Frontal cortex (tissue), 3 donors: ENCODE measurements at regions not wholly inside any gene's neighbourhood (a gene's known extent, or its start where the extent isn't known, plus 50 kb on each side); places are given as distances from the start of the nearest gene placed in this dataset.
"Not testable (repeated sequence)": the region's sequence is repeated elsewhere in the genome, so short reads cannot be mapped to it uniquely, and the experiment has no call there.

Experiments used
- DNase-seq, 2 donors: peaks; one replicate each; pipeline ENCODE4 v3.0.0; 2012; ENCODE audit warnings: low spot score in 2 of 2
- FAIRE-seq: peaks from 2 replicates; lab custom pipeline; 2012; peaks lifted over from hg19 to GRCh38; lab: Jason Lieb, UNC
- donor health status: control.
- donor health status: control.
- donor health status: control.

DNA sequence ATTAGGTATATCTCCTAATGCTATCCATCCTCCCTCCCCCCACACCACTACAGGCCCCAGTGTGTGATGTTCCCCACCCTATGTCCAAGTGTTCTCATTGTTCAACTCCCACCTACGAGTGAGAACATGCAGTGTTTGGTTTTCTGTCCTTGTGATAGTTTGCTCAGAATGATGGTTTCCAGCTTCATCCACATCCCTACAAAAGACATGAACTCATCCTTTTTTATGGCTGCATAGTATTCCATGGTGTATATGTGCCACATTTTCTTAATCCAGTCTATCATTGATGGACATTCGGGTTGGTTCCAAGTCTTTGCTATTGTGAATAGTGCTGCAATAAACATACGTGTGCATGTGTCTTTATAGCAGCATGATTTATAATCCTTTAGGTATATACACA is 53.8 kb upstream of the HIVEP2 start:
- DNase-seq, FAIRE-seq: not testable (repeated sequence)

DNA sequence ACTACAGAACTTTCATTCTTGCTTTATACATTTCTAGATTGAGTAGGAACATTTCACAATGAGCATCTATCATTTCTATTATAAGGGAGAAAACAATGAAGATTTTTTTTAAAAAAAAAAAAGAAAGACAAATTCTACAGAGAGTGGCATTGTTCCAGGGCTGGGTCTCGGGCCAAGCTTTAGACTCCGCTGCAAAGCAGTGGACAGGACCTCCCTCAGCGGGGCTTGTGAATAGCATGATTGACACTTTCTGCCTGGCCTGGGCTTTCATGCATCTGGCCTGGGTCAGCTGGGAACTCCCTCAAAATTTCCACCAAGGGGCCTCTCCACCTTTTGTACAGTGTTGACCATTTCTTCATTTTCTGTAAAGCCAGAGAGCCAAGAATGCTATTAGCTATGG is 55.8 kb upstream of the HIVEP2 start:
- DNase-seq = peak in 1 of 2 donors; percentile 14
- peak; percentile 60 for FAIRE-seq

DNA sequence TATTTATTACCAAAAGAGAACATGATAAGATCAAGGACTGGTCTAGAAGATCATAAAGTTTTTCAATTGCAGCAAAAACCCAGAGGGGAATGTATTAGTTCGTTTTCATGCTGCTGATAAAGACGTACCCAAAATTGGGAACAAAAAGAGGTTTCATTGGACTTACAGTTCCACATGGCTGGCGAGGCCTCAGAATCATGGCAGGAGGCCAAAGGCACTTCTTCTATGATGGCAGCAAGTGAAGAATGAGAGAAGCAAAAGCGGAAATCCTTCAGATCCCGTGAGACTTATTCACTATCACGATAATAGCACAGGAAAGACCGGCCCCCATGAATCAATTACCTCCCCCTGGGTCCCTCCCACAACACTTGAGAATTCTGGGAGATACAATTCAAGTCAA is 57.7 kb upstream of the HIVEP2 start:
- DNase-seq (no peak), FAIRE-seq (no peak)

DNA sequence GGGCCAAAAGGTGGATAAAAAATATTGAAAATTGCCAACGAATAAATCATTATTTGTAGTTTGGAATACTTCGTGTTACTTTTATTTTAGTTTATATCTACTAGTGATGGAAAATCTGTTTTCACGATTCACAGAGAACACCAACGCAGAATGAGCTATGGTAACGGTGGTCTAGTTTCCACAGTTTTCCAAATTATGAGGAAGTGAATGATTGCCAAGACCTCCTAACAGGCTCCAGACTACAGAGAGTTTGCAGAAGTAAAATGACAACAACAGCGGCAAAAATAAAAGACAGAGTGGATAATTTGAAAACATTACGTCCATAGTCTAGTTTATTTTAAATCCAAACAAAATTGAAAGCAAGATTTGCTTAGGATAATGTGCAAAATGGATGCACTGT is 57.0 kb upstream of the AIG1 start:
- no peak for DNase-seq
- no peak for FAIRE-seq

DNA sequence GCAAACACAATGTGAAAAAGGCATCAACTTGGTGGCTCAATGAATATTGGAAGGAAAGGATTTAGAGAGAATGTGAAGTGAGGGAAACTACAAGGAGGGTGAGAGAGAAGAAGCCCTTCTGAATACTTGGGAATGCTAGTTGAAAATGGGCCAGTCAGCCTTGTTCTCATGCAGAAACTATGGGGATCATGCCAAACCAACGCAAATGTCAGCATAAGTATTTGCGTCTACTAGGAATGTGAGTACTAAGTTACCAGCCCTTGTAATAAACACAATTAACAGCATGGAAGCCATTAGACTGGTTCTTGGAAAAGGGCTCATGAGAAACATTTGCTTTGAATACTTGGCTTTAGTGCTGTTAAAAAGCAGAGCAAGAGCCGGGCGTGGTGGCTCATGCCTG is 54.9 kb upstream of the AIG1 start:
- FAIRE-seq (no peak), DNase-seq (no peak)

DNA sequence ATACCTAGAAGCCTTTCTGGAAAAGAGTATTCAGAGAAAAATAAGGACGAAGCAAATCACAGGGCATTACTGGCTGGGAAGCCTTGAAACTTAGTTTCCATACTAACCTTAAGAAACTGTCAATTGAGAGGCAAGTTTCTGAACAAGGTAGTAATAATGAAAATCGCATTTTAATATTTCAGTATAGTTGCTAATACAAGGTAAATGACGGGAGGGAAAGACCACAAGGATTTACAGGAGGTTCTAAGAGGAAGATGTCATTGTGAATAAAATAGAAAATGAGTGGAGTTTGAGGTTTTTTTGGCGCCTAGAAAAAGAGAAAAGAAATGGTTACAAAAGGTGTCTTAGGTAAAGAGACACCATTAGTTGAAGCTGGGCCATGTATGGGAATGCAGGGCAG is 53.9 kb upstream of the AIG1 start:
- no peak for FAIRE-seq
- DNase-seq = no peak

DNA sequence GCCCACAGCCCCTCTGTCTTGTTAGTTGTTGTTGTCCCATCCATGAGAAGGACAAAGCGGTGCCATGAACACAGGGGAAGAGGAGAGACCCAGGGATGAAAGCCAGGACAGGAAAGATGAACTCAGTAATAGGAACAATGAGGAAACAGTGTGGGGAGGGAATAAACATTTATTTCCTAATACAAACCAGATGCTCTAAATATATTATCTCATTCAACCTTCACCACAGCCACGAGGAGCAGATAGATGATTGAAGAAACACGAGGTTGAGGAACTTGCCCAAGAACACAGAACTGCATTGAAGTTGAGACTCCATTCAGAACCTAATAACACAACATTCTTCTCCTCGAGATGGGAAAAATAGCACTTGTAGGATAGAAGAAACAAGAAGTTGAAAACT is 53.0 kb upstream of the AIG1 start:
- FAIRE-seq = no peak
- no peak for DNase-seq

DNA sequence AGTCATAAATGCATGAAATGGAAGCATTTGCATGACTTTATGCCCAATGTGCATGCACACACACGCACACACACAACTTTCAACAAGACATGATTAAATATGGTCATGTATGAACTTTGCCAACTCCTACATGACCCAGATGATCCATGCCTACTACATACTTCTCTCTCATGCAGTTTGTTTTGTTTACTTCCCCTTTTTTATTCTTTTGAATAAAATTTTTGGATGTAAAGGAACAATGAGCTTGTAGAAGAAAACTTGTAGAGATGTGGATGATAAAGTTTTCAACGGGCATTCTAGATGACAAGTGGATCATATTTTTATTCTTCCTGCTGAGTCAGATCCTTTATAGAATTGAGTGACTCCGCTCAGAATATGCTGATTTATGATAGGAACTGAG is 50.8 kb upstream of the AIG1 start:
- no peak for FAIRE-seq
- no peak for DNase-seq
